CD4-positive, alpha-beta T cell treated with Interleukin-4 for 1 hour (primary cell): ENCODE measurements at regions not wholly inside any gene's neighbourhood (a gene's known extent, or its start where the extent isn't known, plus 50 kb on each side); places are given as distances from the start of the nearest gene placed in this dataset.

Experiments used
- DNase-seq, 2 donors: peaks; one replicate each; pipeline ENCODE4 v3.0.0-alpha.2; 2020 to 2022

DNA sequence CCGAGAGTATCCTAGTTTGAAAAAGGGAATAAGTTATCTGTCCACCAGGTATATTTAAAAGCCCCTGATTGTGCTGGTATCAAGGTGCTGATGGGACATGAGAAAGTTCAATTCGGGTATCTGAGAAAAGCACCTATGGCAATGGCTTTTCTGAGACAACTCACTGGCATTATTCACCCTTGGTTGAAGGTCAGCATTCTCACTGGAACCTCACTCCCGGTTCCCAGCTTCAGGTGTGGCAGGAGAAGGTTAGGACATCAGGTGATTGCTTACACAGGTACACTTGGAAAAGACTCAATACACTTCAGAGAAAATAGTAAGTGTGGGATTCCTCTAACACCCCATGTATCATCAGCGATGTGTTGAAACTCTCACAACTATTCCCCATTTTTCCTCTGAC, 643.1 kb downstream of the INHBA start:
- DNase-seq, result no peak

GRCh38 chr7:41058986-41059741, 643.7 kb downstream of the INHBA start:
- no peak for DNase-seq

DNA sequence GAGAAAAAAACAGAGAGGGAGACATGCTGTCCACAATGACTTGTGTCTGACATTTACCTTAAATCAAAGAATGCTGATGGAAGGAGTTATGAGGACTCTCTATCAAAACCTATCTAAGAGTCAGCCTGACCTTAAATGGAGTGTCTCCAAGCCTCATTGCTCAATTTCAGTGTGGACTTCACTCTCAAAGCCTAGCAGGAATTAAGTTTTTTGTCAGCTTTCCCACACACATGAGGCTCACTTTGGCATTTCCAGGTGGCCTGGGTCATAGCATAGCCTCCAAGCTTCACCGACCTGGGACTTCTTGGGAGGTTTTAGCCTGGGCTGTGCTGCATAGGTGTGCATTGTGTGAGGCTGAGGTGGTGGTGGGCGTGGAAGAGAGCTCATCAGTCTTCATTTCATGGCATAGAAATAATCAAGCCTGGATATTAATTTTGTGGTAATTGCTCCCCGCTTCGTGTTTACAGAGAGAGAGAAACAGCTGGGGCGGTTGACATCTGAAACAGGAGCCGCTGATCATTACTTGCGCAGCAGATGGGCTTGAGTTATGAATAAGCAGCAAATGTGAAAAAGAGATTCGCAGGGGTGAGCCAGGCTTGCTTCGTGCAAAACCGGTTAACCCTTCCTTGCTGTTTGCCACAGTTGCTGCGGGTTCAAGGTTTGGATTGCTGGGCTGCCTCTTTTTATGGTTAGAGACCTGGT, 647.8 kb downstream of the INHBA start:
- no peak for DNase-seq

- no peak for DNase-seq
Observed at GRCh38 chr7:41053820-41054219, 649.1 kb downstream of the INHBA start.

DNA sequence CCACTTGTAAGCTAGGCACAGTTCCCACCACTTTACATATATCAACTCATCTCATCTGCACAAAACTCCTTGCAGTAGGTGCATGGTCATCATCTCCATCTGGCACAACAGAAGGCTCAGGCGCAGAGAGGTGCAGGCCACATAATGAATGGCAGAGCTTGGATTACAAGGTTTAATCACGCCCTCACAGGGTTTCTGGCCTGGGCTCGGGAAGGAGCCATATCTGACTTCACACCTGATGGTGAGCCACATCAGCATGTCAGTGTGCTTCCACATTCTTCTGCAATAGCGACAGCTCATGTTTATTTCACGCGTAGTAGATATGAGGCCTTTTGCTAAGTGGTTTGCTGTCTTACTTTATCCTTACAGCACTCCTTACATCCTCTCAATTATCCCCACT, 650.2 kb downstream of the INHBA start:
- DNase-seq, result no peak

- DNase-seq, result no peak
Observed at GRCh38 chr7:41052201-41052600, 650.7 kb downstream of the INHBA start.

DNA sequence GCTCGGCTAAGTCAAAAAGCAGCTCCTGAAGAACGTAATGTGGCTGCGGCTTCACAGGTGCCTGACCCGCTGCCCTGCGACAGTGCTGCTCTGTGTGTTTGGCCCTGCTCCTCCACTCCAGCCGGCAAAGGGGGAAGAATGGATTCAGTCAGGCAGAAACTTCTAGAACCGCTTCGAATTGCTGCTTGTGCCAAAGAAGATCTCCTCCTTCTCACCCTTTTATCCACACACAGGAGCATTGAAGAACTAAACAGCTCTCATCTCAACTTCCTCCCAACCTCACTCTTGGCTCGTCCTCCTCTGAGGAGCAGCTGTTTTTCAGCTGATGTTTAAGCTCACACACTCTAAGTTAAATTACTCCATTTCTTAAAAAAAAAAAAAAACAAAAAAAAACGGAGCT, 651.4 kb downstream of the INHBA start:
- DNase-seq, result no peak

DNA sequence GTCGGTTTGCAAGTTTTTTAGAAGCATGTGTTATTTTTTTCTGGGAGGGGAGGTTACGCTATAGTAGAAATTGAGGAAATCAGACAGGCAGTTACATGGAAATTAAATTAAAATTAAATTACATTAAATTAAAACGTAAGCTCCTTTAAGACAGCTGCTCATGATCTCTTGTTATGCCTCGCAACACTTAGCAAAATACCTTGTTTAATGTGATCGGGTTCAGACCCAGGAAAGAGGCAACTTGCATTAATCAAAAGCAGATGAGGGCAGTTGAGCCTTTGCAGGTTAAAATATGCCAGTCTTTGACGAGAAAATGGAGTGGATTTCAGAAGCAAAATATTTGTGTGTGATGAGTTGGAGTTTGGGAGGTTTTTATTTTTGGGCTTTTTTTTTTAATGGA, 651.8 kb downstream of the INHBA start:
- no peak for DNase-seq

- no peak for DNase-seq
Observed at GRCh38 chr7:41048771-41049170, 654.1 kb downstream of the INHBA start.

GRCh38 chr7:41047789-41048191, 655.1 kb downstream of the INHBA start:
- DNase-seq, result no peak

- no peak for DNase-seq
Observed at GRCh38 chr7:41047211-41047610, 655.7 kb downstream of the INHBA start.

GRCh38 chr7:41046776-41047175, 656.1 kb downstream of the INHBA start:
- DNase-seq, result no peak

DNA sequence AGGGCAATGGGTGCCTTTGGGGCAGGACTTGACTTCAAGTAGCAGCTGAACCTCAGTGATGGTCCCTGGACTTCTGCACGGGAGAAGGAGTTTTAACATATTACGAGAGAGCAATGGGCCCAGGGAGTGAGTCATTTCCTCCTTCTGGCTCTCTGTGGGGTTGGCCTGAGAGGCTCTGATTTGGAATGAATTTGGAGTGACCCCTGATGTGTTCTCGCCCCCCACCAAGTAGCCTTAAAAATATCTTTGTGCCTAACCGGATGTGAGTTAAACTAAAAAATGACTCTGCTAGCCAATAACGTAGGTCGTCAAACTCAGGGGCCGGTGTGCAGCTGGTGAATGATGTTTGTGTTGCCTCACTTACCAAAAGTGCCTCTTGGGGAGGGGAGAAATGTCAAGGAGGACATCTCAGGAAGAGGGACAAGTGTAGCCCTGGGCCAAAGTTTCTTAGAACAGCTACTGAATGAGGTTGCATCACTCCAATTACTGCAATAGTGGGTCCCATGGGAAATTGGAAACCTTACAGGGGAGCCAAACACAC, 656.6 kb downstream of the INHBA start:
- no peak for DNase-seq

DNA sequence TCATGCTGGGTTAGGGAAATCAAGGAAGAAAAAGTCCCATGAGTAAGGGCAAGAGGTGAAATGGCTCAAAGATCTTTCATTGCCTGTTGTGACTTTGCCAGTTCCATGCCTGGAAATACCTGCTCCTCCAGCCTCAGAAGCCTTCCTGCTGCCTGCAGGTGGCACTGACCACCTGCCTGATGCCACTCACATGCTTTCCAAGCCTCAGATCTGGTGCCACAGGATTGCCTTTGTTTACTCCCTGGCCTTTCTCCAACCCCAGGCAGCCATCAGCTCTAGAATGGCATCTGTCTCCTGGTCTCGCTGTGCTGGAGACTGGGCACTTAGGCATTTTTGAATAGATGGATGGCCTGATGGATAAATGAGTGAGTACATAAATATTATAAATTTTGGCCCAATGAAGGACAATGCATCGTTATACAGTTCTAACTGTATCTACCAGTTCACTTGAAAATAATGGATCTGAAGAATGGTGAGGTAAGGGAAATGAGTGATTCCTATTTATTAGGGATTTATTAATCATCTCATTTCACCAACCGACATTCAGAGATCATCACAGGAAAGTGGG, 657.2 kb downstream of the INHBA start:
- DNase-seq, result no peak

DNA sequence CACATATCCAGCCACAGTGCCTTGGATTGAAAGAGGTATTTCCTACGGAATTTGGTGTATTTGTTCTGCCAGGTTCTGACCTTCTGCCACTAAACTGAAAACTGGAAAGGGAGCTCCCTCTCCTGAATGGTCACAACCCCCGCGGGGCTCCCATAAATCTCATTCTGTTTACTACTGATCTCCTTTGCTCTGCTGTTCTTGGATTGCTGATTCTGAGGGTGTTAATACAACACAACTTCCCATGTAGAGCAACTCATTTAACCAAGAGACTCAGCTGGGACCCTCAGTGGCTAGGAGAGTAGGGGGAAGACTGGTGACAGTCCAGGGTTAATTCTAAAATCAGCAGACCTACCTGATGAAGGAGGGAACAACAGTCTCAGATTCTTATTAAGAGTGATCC, 662.9 kb downstream of the INHBA start:
- DNase-seq, result no peak

GRCh38 chr7:41039386-41039953, 663.4 kb downstream of the INHBA start:
- DNase-seq, result no peak

DNA sequence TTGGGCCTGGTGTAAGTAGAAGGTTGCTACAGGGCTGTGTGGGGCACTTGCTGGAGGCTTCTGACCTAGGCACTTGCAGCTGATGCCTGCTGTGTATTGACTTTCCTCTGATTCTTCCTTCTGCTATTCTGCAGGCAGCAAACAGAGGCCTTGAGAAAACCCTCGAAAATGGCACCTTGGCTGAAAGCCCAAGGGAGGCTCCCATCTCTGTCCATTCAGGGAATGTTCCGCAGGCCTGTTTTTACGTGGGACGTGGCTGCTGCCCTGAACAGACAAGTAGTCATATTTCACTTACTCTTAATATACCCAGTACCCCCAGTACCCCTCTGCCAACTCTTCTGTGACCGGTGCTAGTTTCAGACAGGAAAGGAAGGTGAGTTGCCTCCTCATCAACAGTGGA, 664.7 kb downstream of the INHBA start:
- DNase-seq, result no peak

DNA sequence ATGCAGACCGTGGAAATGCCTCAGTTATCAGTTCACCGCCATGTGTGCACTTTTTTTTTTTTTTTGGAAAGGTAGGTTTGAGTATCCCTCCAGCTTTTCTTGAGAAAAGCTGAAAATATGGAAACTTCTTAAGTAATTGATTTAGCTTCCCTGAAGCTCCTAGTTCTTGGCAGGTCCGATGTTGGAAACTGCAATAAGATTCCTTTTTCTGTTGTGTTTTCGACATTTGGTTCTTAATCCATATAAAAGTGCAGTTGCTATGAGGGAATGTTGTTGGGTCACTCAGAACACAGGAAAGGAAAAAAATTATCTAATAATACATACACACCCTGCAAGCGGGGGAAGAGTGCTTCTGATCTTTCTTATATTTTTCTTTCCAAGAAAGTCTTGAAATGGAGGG, 665.2 kb downstream of the INHBA start:
- no peak for DNase-seq

DNA sequence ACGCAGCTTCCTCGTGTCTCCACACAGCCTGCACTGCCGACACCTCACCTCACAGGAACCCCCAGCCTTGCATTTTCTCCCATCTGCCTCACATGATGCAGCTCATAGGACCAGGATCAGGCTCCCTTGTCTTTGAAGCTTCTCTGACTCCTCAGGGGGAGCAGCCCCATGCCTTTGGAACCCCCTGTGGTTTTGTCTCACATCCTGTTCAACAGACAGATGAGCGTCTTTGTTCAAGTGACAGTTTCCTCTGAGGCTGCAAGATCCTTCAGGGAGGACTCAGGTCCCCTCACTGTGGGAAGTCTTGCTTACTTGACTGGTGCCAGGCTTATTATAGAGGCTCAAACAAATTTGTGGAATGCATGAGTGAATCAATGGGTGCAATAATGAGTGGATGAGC, 667.1 kb downstream of the INHBA start:
- DNase-seq, result no peak

GRCh38 chr7:41033500-41033899, 669.4 kb downstream of the INHBA start:
- DNase-seq, result no peak

- DNase-seq, result no peak
Observed at GRCh38 chr7:41030673-41031072, 672.2 kb downstream of the INHBA start.

- DNase-seq, result no peak
Observed at GRCh38 chr7:41029072-41029499, 673.8 kb downstream of the INHBA start.

DNA sequence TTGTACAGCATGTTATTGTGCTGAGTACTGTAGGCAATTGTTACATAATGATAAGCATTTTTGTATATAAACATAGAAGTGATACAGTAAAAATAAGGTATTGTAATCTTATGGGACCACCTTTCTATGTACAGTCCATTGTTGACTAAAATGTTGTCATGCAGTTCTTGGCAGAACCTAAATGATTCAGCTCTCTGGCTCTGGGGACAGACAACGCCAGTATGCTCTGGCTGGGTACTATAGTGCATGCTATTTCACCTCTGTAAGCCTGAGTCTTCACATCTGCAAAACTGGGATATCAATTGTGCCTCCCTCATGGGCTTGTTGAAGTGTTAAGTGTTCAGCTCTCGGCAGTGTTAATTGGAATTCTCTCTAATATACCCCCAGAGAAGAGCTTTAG, 674.3 kb downstream of the INHBA start:
- DNase-seq, result no peak
